ENCODE measurements at regions not wholly inside any gene's neighbourhood (a gene's known extent, or its start where the extent isn't known, plus 50 kb on each side); places are given as distances from the start of the nearest gene placed in this dataset.

GRCh38 chr7:4484545-4484944, 197.6 kb upstream of the FOXK1 start:
- no peak for TF ChIP-seq CTCF (conservative IDR thresholded peaks at IDR 0.05; ENCODE audit: low read length)
- TF ChIP-seq EZH2phosphoT487 (IDR thresholded peaks at IDR 0.05; ENCODE audit: borderline replicate concordance), result no peak

Data from Loucy (cell line).